ENCODE measurements at regions not wholly inside any gene's neighbourhood (a gene's known extent, or its start where the extent isn't known, plus 50 kb on each side); places are given as distances from the start of the nearest gene placed in this dataset.

DNA sequence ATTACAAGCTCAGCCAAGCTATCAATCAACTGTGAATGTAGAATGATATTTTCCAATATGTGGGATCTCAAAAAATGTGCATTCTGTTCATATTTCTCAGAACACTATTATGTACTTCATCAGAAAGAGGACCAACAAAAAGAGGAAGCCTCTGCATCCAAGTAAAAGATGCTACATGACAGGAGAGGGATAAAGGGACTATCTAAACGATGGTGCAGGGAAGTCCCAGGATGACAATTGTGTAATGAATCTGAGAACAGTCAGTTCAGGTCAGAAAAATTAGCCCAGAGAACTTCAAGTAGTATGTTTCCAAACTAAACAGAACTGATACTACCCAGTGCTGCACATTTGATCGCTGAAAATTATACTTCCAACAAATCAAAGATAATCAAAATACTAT, 127.0 kb downstream of the ZNF330 start:
- no peak overlapping the region for H3K4me3 ChIP-seq
- peaks cover 0 to 38% (median 4%) of the 10 kb centered on the region in 4 donors for H3K4me1 ChIP-seq
- no peak for DNase-seq
- intact Hi-C loops (cut with DNase I; ENCODE audit: low total_unique reads) = loop anchor here (10.0 kb wide), 2 partner anchors 367 to 1497 kb away; partner anchors contain the start of gene INPP4B
- H3K27me3 ChIP-seq = no peaks in the 10 kb centered on the region
- TF ChIP-seq, protein P1, sequence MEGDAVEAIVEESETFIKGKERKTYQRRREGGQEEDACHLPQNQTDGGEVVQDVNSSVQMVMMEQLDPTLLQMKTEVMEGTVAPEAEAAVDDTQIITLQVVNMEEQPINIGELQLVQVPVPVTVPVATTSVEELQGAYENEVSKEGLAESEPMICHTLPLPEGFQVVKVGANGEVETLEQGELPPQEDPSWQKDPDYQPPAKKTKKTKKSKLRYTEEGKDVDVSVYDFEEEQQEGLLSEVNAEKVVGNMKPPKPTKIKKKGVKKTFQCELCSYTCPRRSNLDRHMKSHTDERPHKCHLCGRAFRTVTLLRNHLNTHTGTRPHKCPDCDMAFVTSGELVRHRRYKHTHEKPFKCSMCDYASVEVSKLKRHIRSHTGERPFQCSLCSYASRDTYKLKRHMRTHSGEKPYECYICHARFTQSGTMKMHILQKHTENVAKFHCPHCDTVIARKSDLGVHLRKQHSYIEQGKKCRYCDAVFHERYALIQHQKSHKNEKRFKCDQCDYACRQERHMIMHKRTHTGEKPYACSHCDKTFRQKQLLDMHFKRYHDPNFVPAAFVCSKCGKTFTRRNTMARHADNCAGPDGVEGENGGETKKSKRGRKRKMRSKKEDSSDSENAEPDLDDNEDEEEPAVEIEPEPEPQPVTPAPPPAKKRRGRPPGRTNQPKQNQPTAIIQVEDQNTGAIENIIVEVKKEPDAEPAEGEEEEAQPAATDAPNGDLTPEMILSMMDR (IDR thresholded peaks at IDR 0.05) = no peak
- no peak overlapping the region for H3K27ac ChIP-seq
- no peaks in the 10 kb centered on the region for H3K9me3 ChIP-seq
- no peaks in the 10 kb centered on the region for H3K36me3 ChIP-seq

DNA sequence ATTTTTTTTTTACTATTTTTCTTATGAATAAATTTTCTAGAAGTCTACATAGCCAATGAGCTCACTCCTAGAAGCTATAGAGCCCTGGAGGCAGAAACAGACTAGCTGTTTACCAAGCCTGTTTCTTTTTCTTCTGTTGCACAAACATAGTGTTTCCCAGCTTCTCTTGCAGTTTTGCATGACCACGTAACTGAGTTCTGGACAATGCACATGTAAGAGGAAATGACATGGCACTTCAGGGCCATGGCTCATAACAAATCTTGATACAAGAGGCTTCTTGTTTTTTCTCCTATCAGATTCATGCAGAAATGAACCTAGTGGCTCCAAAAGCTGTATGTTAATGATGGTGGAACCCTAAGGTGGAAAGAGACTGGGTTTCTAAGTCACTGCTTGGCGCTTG, 127.4 kb downstream of the ZNF330 start:
- Histone ChIP-seq H3K4me1 (peaks cover 0 to 42% (median 4%) of the 10 kb centered on the region in 4 donors), H3K9me3 (no peaks in the 10 kb centered on the region), H3K27ac (no peak overlapping the region), H3K4me3 (no peak overlapping the region), H3K27me3 (no peaks in the 10 kb centered on the region), H3K36me3 (no peaks in the 10 kb centered on the region)
- TF ChIP-seq, protein P1 (IDR thresholded peaks at IDR 0.05) = no peak
- DNase-seq = no peak
- intact Hi-C loops (cut with DNase I; ENCODE audit: low total_unique reads) = loop anchor here (10.0 kb wide), 2 partner anchors 367 to 1497 kb away; partner anchors contain the start of gene INPP4B

DNA sequence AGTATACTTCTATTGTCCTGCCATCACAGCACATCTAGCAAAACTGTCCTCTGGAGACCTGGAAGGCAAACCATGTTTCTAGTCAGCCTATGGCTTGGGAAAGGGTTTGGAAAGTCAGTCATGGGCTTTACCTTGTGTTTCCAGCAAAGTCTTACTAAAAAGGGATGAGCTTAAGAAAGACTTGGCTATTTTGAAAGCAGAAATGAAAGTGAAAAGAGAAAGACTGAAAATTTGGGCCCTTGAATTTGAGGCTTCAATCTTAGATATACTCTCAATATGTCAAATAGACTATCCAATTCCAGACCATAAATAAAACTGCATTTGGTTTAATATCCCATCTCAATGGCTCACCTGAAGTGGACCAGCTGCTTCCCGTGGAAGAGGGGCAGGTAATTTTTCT, 127.9 kb downstream of the ZNF330 start:
- Histone ChIP-seq H3K27me3 (no peaks in the 10 kb centered on the region), H3K4me1 (peaks cover 0 to 47% (median 5%) of the 10 kb centered on the region in 4 donors), H3K27ac (no peak overlapping the region), H3K36me3 (no peaks in the 10 kb centered on the region), H3K4me3 (no peak overlapping the region), H3K9me3 (no peaks in the 10 kb centered on the region)
- DNase-seq = no peak
- intact Hi-C loops (cut with DNase I; ENCODE audit: low total_unique reads) = loop anchor here (10.0 kb wide), 2 partner anchors 366 to 1496 kb away; partner anchors contain the start of gene INPP4B
- TF ChIP-seq, protein P1 (IDR thresholded peaks at IDR 0.05) = no peak

DNA sequence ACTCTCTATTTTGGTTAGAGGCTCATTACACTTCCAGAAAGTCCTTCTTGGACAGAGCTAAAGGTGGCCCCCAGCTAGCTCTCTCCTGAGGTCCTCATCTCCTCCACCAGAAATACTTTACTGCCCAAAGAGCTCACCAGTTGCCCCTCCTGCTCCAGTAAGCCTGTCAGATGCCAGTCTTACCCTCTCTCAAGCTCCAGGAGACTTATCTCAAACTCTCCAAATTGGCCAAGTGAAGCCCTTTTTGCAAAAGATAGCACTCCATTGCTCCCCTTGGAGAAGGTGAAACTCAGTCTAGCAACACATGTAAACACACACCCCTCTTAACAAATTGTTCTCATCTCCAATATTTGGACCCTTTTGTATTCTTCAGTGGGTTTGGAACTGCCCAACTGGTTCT, 128.5 kb downstream of the ZNF330 start:
- no peak for DNase-seq
- intact Hi-C loops (cut with DNase I; ENCODE audit: low total_unique reads) = loop anchor here (10.0 kb wide), 2 partner anchors 366 to 1496 kb away; partner anchors contain the start of gene INPP4B

DNA sequence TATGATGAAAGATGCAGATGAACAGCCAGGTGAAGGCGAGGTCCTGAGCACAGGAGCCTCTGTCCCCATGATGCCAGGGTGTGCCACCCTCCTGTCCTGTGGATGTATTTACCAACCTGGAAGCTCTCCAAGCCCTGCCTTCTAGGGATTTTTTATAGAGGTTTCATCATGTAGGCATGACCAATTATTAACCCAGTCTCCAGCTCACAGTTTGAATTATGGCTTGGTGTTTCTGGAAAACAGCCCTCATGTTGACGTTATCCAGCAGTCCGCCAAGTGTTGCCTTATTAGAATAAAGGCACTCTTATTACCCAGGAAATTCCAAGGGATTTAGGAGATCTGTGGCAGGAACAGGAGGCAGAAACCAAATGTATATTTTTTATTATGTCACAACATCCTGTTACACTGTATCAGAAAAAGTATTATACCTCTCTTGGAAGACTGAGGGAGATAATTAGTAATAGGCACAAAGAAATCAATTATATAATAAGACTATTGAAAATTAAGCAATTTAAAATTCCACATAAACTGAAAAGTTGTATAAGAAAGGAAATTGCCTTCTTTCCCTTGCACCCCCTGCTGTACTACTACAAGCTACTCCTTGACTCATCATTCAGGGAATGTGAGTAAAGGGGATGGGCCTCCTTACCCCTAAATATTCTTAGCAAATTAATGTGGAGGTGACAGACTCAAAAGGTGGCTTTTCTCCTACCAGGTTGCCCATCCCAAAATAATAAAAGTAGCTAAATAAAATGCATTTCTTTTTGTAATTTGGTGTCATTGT, 129.6 kb downstream of the ZNF330 start:
- DNase-seq = peak in 1 of 2 donors; percentile 66
- H3K4me1 ChIP-seq = peaks cover 0 to 51% (median 7%) of the 10 kb centered on the region in 4 donors
- H3K27me3 ChIP-seq = no peaks in the 10 kb centered on the region
- no peaks in the 10 kb centered on the region for H3K36me3 ChIP-seq
- H3K4me3 ChIP-seq = no peak overlapping the region
- peak overlapping the region in 1 of 2 donors; percentile 4 for H3K27ac ChIP-seq
- intact Hi-C loops (cut with DNase I; ENCODE audit: low total_unique reads) = loop anchor here (5.0 kb wide), 1 partner anchor 742 kb away; no protein-coding TSS in a partner anchor
- TF ChIP-seq, protein P1 (IDR thresholded peaks at IDR 0.05) = no peak
- H3K9me3 ChIP-seq = no peaks in the 10 kb centered on the region

More for the DNA sequence above, 128.5 kb downstream of the ZNF330 start:
- Histone ChIP-seq H3K36me3 (no peaks in the 10 kb centered on the region), H3K4me1 (peaks cover 0 to 51% (median 7%) of the 10 kb centered on the region in 4 donors), H3K27ac (peak overlapping the region in 1 of 2 donors; percentile 31), H3K9me3 (no peaks in the 10 kb centered on the region), H3K27me3 (no peaks in the 10 kb centered on the region), H3K4me3 (no peak overlapping the region)
- TF ChIP-seq, protein P1 (IDR thresholded peaks at IDR 0.05) = no peak
